ENCODE measurements at regions not wholly inside any gene's neighbourhood (a gene's known extent, or its start where the extent isn't known, plus 50 kb on each side); places are given as distances from the start of the nearest gene placed in this dataset.
"Not testable (repeated sequence)": the region's sequence is repeated elsewhere in the genome, so short reads cannot be mapped to it uniquely, and the experiment has no call there.

DNA sequence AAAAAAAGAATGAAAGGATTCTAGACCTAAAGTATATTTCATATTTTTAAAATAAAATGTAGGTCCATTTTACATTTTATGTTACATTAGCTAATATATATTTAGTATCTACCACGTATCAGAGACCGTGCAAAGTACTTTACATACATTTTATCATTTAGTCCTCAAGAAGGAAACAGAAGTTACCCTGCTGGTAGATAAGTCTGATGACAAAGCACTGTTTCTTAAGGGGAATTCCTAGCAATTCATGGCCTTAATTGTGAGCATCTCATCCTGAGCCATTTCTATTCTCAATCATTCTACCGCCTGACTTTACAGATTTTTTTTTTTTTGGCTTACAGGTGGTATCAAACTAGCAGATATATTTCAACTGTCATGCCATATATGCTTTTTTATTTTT, 367.7 kb downstream of the PRELID2 start:
- no peak overlapping the region for H3K4me3 ChIP-seq (ENCODE audit: low read depth, low read length)

DNA sequence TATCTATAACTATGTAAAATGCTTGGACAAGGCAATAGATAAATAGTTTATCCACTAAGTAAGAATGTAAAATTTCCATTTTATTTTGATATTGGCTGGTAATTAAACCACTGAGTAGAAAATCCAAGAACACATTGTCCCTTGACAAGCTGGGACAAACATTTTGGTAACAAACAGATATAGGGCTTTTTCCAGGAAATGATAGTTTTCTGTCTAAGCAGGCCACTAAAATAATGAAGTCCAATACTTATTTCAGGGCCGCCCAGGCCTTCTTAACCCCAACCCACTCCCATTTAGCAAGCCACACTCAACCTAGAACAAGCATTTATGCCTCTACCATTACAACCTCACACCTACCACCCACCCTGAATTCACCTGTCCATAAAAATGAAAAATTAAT, 368.6 kb downstream of the PRELID2 start:
- no peak overlapping the region for H3K4me3 ChIP-seq (ENCODE audit: low read depth, low read length)

DNA sequence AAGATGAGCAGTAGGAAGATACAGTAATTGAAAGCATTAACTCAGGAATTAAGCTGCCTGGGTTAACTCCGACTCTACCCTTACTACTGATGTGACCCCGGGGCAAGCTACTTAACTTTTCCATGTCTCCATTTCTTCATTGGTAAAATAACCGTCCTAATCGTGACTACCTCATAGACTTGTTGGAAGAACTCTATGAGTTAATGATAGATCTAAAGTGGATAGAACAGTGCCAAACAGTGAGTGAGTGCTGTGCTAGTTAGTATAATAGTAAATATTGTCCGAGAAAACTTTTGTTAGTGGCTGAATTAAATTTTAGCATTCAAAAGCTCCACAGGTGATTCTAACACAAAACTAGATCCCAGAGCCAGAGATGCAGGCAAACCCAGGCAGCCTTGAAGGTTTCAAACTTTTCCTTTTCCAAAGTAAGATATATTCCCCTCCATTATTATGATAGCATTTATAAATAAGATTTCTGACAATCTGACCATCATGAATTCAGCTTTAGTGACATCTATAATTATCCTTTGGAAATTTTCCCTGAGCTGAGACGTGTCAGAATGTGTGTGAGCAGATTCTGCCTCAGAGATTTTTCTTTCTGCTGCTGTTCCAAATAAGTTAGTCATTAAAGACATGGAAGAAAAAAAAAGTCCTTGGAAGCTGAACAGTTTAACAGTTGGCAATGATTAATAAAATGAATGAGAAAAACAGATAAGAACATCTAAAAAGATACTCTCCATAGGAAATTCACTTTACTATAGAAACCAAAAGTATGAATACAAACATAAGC, 369.5 kb downstream of the PRELID2 start:
- no peak overlapping the region for H3K4me3 ChIP-seq (ENCODE audit: low read depth, low read length)

- no peak overlapping the region for H3K4me3 ChIP-seq (ENCODE audit: low read depth, low read length)
These were observed 371.0 kb downstream of the PRELID2 start for GRCh38 chr5:145464171-145464570.

DNA sequence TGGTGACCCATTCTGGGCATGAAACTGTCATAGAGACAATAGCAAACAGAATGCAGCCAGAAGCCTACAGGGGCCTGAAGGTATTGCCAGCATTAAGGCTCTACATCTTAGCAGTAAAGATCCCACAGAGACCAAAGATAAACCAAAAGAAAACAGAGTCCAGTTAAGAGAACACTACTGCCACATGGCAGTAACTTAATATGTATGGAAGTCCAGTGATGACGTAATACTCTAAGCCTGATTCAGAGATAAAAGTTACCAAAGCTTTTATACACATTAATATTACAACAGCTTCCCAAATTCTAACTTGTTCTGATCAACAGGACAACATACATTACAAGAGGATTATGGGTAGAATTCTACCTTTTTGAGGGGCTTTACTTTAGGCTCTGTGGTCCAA, 371.5 kb downstream of the PRELID2 start:
- no peak overlapping the region for H3K4me3 ChIP-seq (ENCODE audit: low read depth, low read length)

DNA sequence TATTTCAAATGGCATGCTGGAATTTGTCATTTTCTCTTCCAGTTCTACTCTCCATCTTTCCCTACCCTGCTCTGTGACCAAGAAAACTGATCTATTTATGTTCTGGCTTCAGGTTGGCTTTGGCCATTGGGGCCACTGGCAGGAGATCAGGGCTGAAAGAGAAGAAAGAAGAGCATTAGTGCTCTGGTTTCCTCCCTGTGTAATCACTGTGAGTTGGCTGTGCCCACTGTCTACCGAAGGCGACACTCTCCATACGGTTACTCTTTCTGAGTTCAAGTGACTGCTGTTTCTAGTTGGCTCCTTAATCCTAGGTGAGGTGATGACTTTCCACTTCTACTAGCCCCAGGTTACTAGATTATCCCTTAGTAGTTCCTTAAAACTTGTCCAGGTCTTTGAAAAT, 372.6 kb downstream of the PRELID2 start:
- H3K4me3 ChIP-seq (ENCODE audit: low read depth, low read length), result no peak overlapping the region

DNA sequence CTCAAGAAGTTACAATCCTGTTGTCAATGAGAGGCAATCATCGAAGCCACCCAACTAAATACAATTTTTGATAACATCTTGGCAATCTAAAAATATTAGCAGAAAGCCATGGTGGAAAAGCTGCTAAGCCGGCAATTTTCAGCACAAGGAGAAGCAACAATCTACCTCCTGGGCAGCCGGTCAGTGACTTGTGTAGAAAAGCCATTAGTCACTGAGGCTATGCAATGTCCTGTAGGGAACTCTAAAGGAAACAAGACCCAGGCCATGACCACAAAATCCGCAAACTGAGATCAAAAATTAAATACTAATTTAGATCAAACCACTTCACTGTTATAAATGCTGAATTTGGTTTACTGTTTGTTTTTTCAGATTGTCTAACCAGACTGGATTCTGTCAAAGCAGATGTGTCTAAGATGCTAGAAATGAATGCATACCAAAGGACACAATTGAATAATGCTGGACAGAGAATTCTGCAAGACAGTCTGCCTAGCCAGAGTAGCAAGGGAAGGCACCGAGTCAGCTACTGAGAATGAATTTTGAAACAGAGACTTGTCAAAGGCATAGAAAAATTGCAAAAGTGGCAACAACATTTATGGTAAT, 384.8 kb downstream of the PRELID2 start:
- H3K4me3 ChIP-seq (ENCODE audit: low read depth, low read length), result no peak overlapping the region

- H3K4me3 ChIP-seq (ENCODE audit: low read depth, low read length), result no peak overlapping the region
These were observed 385.3 kb downstream of the PRELID2 start for GRCh38 chr5:145449794-145450193.

DNA sequence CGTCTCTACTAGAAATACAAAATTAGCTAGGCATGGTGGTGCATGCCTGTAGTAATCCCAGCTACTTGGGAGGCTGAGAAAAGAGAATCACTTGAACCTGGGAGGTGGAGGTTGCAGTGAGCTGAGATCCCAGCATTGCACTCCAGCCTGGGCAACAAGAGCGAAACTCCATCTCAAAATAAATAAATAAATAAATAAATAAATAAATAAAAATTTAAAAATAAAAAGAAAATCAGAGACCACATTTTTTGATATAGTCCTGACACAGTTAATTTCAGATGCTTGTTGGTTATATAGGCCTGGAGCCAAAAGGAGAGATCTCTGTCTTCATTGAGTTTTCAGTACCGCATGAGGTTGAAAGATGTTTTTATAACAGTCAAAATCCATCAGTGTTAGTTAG, 388.3 kb downstream of the PRELID2 start:
- H3K4me3 ChIP-seq (ENCODE audit: low read depth, low read length), result not testable (repeated sequence)

GRCh38 chr5:145446412-145446811, 388.7 kb downstream of the PRELID2 start:
- no peak overlapping the region for H3K4me3 ChIP-seq (ENCODE audit: low read depth, low read length)

DNA sequence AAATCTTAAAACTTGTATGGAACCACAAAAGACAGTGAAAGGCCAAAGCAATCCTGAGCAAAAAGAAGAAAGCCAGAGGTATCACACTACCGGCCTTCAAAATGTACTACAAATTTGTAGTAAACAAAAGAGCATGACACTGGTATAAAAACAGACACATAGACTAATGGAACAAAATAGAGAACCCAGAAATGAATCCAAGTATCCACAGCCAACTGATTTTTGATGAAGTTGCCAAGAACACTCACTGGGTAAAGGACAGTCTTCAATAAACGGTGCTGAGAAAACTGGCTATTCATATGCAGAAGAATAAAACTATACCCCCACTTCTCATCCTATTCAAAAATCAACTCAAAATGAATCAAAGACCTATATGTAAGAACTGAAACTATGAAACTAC, 390.1 kb downstream of the PRELID2 start:
- H3K4me3 ChIP-seq (ENCODE audit: low read depth, low read length), result no peak overlapping the region

- H3K4me3 ChIP-seq (ENCODE audit: low read depth, low read length), result no peak overlapping the region
These were observed 391.2 kb downstream of the PRELID2 start for GRCh38 chr5:145443964-145444363.

DNA sequence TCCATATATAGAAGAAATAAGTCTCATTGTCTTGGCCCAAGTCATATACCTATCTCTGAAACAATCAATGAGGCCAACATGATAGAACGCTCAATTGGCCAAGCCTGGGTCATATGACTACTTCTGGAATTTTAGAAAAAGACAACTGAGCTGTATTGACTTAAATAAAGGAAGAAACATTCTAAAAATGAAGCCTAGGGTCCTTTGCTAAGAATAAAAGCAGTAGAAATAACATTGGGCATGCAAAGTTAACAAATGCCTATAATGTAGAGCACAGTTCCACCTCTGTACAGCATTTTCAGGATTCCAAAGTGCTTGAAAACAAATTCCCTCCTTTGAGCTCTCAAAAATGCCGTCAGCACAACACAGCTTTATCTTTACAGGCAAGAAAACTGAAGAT, 391.8 kb downstream of the PRELID2 start:
- no peak overlapping the region for H3K4me3 ChIP-seq (ENCODE audit: low read depth, low read length)

DNA sequence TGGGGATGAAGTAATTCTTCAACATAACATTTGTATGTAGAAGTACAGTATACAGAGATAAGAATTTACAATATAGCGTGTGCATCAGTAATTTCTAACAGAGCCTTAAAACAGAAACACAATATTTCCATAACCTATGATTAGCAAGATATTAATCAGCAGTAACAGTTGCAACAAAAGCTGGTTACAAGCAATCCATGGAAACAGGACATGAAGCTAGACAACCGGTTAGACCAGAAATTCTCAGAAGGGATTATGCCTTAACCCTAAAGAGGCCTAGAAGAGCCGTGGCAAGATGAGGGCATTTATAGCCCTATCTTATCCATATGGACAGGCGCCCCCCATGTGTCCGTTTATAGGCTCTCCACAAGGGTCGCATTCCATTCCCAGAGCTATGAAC, 392.5 kb downstream of the PRELID2 start:
- H3K4me3 ChIP-seq (ENCODE audit: low read depth, low read length), result not testable (repeated sequence)

DNA sequence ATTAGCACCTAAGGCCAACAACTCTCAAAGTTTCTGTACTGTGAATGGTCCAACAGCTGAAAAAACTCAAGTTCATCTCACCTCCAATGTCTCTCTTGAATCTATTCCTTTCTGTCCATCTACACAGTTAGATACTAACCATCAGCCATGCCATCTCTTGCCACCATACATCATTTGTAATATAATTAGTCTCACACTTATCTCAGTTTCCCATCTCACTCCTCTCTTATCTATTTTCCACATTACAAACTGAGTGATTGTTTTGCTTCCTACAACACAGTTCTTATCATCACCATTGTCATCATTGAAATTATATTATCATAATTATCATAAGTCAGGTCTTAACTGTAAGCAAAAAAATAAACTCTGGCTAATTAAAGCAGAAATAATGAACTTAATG, 393.9 kb downstream of the PRELID2 start:
- H3K4me3 ChIP-seq (ENCODE audit: low read depth, low read length), result no peak overlapping the region

DNA sequence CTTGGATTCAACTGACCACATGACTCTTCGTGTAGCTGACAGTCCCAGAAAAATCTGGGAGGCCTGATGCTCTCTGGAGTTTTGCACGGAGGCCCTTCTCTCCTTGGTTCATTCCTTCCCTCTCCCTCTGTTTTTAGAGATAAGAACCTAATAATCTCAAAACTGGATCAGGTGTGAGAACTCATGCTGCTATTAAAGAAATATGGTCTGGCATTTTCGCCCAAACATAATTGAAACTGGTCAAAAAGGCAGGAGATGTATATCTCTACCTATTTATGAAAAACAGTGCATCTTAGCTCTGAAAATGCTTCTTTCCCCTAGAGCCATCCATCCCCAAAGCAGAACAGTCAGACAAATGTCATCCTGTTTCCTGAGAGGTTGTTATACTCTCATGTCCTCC, 397.5 kb downstream of the PRELID2 start:
- H3K4me3 ChIP-seq (ENCODE audit: low read depth, low read length), result no peak overlapping the region

DNA sequence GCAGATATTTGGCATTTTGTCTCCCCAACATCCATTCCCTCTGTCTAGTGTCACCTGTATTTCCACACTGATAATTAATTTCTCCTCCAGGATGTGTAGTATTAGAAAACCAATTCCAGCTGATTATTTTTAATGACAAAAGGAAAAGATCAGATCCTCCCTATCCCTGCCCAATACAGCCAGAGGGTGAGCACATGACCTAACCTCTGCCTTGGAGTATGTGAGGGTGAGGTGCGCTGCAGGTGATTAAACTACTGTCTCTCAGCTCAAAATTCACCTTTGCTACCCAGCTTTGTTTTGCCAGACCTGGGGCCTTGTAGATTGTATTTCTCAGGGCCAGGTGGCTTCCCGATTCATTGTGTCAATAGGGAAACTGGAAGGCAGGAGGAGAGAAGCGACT, 402.1 kb downstream of the PRELID2 start:
- no peak overlapping the region for H3K4me3 ChIP-seq (ENCODE audit: low read depth, low read length)

DNA sequence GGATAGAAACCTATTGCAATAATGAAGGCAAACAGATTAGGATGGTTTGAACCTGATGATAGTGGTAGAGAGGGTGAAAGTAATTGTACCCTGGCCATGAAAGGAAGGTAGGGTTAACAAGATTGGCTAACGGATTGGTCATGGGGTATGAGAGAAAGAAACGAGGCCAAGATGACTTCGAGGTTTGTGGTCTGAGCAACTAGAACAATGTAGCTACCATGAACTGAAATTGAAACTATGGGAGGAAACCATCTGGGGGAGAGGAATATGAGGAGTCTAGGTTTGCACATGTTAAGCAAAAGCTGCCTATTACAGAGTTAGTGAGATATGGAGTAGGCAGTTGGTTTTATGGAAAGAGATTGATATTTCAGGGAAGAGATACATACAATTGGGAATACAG, 406.0 kb downstream of the PRELID2 start:
- no peak overlapping the region for H3K4me3 ChIP-seq (ENCODE audit: low read depth, low read length)

DNA sequence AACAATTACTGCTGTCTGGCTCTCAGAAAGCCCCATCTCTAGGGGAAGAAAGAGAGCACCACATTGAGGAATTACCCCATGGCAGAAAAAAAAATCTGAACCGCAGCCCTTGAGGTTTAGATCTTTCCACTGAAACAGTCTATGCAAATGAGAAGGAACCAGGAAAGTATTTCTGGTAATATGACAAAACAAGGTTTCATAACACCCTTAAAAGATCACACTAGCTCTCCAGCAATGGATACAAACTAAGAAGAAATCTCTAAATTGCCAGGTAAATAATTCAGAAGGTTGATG, 427.1 kb downstream of the PRELID2 start:
- no peak overlapping the region for H3K4me3 ChIP-seq (ENCODE audit: low read depth, low read length)

GRCh38 chr5:145407300-145408047, 427.7 kb downstream of the PRELID2 start:
- H3K4me3 ChIP-seq (ENCODE audit: low read depth, low read length), result no peak overlapping the region

- H3K4me3 ChIP-seq (ENCODE audit: low read depth, low read length), result no peak overlapping the region
These were observed 431.1 kb downstream of the PRELID2 start for GRCh38 chr5:145403992-145404391.

- no peak overlapping the region for H3K4me3 ChIP-seq (ENCODE audit: low read depth, low read length)
These were observed 438.3 kb downstream of the PRELID2 start for GRCh38 chr5:145396888-145397287.

Data from iPS-11a (cell line).